Activated T-cell treated with anti-CD3 and anti-CD28 coated beads for 1 hour (primary cell): ENCODE measurements at regions not wholly inside any gene's neighbourhood (a gene's known extent, or its start where the extent isn't known, plus 50 kb on each side); places are given as distances from the start of the nearest gene placed in this dataset.

Experiments used
- DNase-seq: peaks from one replicate; pipeline ENCODE4 v3.0.0-alpha.2; 2020; ENCODE audit warnings: low read depth

DNA sequence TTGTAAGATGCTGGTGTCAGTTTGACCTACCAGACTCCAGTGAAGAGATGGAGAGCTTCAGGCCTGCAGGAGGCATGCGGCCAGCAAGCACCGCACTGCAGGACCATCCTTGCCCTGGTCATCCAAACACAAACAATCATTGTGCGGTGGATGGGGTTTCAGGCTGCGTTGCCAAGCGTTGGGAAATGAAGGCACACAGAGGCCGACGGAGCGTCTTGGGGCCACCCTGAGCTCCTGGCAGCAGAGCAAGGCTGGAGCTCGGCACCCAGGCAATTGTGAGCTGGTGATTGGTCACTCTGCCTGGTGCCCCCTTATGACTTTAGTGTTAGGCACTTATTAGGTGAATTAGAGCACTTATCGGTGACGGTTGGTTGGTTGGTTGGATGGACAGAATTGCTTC, 222.6 kb upstream of the RGMA start:
- DNase-seq, result no peak

DNA sequence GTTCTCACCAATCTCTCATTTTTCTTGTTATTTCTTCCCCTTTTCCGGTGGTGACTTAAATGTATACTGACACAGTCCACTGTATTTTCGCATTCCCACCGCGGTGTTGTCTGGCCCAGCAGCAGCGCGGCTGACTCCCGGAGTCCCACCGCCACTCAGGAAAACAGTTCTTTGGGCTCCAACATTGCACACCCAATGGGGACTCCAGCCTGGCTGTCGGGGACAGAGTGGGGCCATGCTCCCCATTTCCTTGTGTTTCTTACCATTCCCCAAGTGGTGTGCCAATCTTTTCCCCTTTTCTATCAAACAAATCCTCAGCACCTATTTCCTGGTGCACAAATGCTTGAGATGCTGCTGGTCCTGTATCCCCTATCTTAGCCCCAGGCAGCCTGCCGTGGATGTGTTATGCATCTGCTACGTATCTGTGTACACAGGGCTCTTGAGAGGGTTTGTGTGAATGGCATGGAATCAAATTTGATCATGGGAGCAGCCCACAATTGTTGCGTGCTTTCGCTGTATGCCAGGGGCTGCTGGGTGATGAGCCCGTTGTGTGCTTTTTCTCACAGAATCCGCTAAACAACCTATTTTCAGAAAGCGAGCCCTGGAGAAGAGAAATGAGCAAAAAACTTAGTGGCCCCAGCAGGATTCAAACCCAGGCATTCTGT, 219.1 kb upstream of the RGMA start:
- DNase-seq, result no peak

DNA sequence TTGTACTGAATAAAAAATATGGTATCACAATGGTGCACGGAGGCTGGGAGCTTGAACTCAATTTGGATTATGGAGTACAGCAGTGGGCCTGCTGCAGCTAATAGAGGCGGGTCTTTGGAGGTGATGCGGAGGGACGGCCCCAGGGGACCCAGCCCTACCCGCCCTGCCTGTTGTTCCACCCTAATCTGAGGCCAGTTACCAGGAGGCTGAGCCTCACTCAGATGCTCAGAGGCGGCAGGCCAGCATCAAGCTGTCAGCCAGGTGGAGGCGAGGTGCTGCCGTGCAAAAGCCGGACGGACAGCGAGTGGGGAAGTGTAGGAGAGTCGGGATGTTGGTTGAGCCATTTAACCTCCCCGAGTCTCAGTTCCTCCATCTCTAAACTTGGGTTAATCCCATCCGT, 218.5 kb upstream of the RGMA start:
- no peak for DNase-seq

DNA sequence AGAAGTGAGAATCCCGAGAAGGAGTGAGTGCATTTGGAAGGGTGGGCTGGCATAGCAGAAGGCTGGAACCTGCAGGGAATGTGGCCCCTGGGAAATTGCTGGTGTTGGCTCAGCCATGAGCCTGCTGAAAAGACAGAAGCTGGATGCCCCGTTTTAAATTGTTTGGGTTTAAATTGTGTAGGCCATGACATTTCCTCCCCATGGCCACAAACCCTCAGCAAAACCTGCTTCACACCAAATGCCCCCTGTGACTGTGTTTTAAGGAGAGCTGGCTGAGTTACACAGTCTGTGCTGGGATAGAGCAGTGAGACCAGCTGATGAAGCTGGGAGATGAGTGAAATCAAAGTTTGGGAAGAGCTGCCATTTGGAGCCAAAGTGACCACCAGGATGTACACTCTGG, 216.3 kb upstream of the RGMA start:
- no peak for DNase-seq

DNA sequence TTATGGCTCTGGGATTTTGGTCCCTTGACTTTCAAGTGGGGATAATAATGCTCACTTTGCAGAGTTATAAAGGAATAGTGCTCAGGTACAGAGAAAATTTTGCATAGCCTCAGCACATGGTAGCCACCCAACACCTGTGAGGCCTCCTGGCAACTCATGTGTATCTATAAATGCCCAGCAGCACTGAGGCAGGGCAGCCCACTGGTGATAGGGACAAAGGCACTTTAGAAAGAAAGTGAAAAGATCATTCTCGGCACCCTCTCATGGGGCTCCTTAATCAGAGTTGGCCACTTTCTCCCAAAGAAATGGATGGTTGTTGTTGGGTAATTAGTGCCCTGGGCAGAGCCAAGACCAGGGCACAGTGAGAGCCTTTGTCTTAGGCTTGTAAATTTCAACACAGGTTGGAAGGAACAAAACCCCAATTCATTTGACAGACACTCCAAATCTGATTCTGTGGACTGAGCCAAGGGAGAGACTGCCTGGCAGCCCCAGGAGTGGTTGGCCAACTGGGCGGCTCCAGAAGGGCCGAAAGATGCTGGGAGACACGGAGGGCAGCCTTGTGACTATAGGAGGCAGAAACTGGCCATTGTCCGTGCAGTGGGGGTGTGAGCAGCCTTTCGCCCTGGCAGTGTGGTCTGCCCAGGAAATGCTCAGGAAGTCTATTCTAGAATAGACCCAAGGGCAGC, 213.2 kb upstream of the RGMA start:
- DNase-seq, result no peak

DNA sequence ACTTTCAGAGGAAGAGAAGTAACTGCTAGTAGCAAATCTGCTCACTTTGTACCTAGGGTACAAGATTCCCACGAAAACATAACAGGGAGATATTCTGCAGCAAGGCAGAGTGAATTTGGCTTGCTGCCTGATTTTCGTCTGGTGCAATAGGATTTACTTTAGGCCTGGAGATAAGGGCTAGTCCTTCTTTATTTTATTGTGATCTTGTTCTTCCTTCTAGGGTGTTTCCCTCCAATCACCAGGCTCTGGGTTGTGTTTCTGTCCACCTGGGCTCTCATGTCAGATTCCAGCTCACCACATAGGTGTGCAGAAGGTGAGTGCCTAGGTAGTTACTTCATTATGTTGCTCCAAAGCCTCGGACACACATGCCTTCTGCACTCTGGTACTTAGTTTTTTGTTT, 211.8 kb upstream of the RGMA start:
- DNase-seq, result no peak

DNA sequence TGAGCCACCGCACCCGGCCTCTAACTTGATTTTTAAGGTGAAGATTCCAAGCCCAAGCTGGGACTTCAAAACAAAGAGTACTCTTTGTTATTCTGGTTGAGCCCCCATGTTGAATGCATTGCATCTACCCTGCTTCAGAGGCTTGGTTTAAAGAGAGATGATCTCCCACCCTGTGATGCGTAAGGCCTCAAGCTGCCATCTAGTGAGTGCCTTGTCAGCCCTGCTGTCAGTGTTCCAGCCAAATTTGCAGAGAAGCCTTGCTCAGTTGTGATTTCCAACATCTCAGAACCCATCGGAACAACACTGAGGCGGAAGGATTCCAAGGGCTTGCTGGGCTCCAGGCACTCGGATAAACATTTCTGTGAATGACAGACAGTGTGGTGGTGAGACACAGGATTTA, 210.7 kb upstream of the RGMA start:
- DNase-seq, result no peak

DNA sequence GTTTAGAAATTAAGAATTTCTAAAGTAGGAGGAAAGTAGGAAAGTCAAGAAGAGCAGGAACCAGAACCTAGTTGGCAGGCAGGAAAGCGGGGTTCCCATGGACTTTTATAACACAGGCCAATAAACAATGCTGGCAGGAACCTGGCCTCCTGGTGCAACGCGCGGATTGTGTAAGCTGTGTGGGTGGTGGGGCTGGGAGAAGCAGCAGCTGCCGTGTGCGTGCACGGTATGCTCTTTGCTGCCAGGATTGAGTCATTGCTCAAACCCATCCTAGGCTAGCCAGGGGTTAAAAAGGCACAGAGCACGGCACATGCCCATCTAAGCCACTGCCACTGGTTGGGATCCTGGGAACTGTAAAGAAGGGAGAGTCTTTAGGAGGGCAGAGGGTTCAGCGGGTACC, 209.9 kb upstream of the RGMA start:
- no peak for DNase-seq

DNA sequence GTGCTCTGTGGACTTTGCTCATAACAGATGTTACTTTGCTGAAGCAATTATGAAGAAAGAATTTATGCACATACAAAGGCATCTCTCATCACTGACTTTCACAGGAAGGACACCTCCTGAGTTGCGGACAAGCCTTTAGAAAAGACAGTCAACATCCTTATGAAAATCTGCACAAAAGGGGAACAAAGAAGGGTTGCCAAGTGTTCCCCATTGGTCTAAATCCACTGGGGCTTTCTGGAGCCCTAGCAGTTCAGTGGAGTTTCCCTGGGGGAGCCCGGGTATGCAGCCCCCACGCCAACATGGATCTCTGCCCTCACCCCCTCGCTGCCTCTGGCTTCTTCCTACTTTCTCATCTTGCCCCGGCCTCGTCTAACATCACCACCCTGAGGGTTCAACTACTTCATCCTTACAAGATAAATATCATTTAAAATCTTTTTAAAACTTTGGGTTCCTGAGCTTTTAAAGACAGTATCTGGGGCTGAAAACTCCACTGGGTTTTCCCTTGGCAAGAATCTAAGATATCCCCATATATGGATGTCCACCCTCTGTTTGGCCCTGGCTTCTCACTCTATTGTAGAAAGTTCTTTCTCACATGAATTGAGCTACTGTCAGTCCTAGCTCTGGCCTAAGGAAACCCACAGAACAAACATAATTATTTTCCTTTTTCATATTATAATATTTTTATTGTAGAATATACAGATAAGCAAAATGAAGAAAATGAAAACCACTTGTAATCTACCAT, 207.9 kb upstream of the RGMA start:
- DNase-seq, result no peak

DNA sequence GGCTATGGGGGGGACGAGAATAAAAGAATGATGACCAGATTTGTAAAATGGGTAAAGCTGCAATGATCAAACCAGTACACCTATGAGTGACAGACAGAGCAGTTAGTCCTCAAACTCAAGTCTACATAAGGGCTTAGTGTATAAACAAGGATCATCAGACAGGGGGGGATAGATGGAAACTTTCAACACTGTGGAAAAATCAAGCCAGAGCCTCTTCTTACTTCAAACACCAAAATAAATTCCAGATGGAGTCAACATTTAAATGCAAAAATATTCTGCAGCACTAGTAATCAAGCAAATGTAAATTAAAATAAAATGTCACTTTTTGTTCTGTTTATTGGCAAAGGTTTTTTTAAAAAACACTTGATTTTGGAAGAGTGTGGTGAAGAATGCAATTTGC, 205.9 kb upstream of the RGMA start:
- DNase-seq, result no peak

DNA sequence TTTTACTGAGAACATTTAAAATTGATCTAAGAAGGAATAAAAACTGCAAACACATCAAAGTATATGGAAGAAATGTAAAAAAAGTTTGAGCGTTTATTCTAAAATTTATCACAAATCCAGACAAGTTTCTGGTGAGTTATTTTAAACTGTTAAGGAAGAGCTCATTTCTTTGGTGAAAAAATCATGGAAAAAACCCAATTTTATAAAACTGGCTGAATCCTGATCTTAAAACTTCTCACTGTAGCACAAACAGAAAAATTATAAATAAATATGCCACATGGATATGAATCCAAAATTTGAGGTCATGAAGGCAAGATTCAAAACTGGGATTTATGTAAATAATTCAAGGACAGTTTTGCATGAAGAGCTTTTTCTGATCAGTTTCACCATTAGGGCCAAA, 205.1 kb upstream of the RGMA start:
- no peak for DNase-seq

DNA sequence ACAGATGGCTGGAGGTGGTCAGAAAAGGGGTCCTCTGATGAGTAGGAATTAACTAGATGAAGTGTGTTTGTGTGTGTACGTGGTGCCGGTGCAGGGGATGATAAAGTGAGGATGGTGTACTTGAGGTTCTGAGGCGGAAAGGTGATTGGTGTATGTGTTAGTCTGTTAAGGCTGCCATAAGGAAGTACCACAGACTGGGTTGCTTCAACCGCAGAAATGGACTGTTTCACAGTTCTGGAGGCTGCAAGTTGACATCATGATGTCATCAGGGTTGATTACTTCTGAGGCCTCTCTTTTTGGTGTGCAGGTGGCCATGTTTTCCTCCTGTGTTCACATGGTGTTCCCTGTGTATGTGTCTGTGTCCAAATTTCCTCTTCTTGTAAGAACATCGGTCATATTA, 202.4 kb upstream of the RGMA start:
- DNase-seq, result no peak

DNA sequence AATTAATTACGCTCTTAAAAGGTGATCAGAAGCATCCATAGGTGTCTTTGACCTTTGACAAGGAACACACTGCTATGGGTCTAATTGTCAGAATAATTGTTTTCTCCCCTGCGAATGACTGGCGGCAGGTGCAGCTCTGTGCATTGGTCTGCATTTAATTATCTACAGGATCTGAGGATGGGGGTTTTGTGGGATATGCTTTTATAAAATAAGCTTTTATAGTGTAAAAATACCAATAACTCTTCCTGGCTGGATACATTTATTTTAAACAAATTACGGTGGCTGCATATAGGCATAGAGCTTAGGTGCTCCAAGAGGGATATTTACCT, 201.6 kb upstream of the RGMA start:
- DNase-seq, result no peak

DNA sequence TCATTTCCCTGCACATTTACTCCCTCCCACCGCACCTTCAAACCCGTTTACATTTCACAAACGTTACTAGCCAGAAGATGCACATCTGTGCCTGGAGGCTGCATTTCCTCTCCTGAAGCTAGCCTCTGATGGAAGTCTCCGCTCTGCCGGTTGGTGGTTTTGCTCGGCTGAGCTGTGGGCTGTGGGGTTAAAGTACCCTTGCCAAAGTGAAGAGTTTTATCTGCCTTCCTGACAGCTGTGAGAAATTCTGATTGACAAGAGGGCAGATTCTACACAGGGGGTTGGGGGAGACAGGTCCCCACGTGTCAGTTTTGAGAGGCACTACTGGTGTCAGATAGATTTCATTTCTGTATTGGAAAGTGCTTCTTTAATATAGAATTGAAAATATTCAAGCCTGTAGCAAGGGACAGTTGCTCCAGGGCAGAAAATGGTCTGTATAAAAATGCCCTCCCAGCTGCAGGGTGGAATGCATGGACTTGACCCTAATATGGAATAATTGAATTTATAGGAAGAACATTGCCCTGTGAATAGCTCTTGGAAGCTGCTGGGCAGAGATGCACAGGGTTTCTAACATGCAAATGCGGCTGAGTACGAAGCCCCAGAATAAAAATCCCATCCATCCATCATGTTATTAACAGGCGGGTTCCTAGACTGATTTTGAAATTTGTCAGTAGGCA, 201.1 kb upstream of the RGMA start:
- no peak for DNase-seq

DNA sequence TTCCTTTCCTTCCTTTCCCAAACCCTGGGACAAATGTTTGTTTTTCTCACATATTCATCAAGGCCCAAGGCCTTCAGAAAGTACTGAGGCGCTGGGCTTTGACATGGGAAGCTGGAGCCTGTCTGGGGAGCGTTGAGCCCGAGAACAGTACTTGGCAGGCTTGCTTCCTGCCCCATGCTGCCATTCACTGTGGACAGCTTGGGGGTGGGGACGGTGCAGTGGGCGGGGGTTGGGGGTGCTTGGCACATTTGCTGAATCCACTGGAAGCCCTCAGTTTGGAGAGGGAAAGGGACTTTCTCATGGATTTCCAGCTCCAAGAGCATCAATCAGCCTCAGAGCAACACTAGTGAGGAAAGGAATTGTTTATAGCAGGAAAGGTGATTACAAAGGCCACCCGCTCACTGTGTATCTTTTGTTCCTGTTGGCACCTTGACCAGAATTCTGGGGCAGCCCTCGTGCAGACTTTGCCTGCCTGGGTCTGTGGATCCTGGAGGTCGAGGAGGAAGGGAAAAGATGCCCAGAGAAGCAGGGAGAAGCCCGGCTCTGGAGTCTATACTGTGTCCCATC, 199.8 kb upstream of the RGMA start:
- no peak for DNase-seq

DNA sequence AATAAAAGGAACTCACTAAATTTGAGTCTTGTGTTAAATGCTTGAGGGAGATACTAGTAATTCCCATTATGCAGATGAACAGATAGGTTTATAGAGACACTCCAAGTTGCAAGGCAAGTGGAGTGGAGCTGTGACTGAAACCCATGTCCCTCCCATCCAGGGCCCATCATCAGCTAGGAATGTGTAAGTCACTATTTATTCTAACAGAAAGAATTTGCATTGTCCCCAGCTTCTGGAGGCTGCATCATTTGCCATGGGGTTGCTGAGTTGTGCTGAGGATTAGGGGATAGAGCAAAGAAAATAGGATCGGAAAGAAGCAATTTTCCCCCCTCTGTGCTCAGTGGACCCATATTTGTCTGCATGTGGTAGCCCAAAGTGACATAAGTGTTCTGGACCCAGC, 197.4 kb upstream of the RGMA start:
- no peak for DNase-seq

DNA sequence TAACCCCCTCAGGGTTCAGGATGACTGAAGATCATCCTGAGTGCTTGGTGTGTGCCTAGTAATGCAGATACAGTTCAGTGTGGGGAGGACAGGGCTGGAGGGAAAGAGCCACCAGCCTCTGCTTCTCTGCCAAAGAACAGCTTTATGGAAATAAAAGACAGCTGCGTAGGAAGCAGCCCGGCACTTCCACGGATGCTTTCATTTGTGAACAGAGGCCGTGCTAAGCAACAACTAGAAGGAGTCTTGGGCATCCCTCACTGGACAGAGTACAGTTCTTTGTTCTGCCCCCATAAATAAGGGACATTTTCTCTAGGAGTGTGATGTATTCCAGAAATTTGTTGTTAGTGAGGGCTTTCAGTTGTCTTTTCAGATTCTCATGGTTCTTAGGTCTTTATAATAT, 194.8 kb upstream of the RGMA start:
- no peak for DNase-seq

DNA sequence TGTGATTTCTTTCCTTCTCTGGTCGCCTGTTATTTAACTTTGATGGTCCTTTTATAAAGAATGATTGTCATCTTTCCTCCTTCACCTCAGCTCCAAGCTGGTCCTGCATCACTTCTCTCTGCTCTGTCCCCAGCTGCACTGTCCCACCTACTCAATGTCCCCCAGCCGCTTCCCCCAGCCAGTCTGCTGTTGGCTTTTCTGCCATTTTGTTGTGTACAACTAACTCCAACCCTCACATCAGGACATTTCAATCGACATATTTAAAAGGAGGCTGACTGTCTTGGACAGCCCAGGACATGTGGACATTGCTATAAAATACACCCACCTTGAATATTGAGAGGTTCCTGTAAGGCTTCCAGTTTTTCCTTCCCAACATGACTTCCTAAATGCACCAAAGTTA, 193.8 kb upstream of the RGMA start:
- DNase-seq, result no peak

DNA sequence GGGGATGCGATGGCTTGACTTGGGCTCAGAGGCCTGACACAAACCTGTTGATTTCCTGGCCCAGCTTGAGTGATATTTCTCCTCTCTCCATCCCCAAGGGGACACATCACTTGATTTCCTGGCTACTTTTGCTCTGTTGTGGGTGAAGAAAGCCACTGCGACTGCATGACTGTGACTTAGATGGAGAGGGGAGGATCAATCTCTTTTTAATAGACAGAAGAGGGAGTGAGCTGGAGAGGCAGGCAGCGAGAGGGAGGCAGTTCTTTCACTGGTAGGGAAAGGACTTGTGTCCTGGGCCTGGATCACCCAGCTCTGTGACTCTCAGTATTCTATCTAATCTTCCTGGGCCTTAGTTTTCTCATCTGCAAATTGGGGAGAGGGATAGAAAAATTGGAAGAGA, 189.8 kb upstream of the RGMA start:
- no peak for DNase-seq

DNA sequence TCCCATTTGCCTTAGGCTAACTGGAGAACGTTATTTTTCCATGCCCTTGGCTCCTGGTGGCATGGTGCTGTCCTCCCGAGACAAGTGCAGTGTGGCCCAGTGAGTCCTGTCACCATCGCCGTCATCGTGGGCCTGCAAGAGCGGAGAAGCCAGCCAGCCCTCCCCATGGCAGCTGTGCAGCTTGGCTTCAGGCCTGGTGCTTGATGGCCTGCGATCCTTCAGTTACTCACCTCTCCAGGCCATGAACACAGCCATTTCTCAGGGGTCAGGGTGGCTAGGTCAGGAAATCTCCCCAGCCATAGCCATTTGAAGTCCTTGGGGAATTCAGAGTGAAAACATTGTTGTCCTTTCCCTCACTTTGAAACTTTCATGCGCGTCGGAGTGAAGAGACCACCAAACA, 189.0 kb upstream of the RGMA start:
- DNase-seq, result no peak

DNA sequence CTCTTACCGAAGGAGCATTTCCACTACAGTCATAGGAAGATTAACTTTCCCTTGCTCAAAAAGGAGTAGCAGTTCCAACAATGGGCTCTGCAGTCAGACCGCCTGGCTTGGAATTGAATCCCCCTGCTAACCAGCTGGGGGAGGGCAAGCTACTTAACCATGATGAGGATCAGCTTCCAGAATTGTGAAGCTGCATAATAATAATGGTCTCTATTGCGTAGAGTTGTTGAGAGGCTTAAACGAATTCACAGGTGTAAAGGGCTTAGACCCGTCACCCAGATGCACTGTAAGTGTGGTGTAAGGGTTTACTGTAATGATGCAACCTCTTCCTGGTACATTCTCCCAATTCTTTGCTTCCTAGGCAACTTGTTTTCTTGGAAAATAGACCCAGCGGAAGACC, 185.2 kb upstream of the RGMA start:
- DNase-seq, result no peak

DNA sequence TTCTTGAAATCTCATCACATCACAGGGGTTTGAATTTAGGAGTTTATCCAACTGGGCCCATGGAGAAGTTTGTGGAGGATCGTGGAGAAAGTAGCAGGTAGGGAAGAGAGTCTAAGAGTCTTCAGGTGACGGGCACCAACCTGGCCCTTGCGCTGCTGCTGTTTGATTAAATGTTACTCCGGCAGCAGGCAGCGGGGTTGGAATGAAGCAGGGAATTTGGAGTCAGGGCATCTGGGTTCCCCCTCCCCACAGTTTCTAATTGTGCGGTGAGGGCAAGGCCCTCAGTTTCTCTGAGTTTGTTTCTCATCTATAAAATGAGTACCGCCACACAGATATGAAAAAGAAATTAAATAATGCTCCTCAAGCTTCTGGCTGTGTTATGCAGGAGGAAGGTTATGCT, 182.9 kb upstream of the RGMA start:
- DNase-seq, result no peak

DNA sequence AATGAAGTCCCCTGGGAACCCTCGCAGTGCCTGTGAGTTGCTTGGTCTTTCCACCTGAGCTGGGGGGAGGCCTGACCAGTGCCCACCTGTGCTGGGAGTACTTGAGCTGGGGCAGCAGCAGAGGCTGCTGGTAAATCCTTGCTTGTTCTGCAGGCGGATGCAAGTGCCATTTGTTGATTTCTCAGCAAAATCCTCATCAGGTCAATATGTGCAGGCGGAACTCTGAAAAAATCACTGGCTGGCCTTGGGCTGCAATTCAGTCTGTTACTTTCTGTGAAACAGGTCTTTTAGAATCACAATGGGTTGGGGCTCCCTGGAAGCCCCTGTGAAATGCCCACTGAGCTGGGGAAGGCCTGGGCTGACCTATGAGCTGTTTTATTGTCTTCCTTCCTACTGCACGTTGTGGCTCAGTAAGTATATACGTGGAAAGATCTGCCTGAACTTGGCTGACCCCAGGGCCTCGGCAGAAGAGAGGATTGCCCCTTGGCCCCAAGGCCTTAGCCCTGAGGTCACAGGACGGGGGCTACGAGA, 182.0 kb upstream of the RGMA start:
- no peak for DNase-seq
